ENCODE measurements at regions not wholly inside any gene's neighbourhood (a gene's known extent, or its start where the extent isn't known, plus 50 kb on each side); places are given as distances from the start of the nearest gene placed in this dataset.
A peak's percentile ranks its signal among the peaks of the same experiment; 100 is the strongest.

- no peaks in the 10 kb centered on the region for H3K9me3 ChIP-seq
- no peaks in the 10 kb centered on the region for H3K36me3 ChIP-seq
- H3K4me1 ChIP-seq = peaks cover 44% of the 10 kb centered on the region
- H3K27me3 ChIP-seq = no peaks in the 10 kb centered on the region
- TF ChIP-seq POLR2A (IDR thresholded peaks at IDR 0.05) (no peak), POLR2AphosphoS5 (IDR thresholded peaks at IDR 0.05; ENCODE audit: insufficient read depth in 1 of 2, low read depth in 1 of 2) (no peak), CTCF (IDR thresholded peaks at IDR 0.05) (no peak)
- intact Hi-C loops (cut with DNase I) = no loop called here
- no peak for DNase-seq (ENCODE audit: extremely low spot score in 2 of 2)
- H3K27ac ChIP-seq = no peak overlapping the region
- H3K4me3 ChIP-seq = no peak overlapping the region
Observed at GRCh38 chr11:27205779-27206570, 157.0 kb downstream of the CCDC34 start.

- Histone ChIP-seq H3K9me3 (no peaks in the 10 kb centered on the region), H3K27ac (peak overlapping the region; percentile 0), H3K4me1 (peaks cover 51% of the 10 kb centered on the region), H3K4me3 (no peak overlapping the region), H3K27me3 (no peaks in the 10 kb centered on the region), H3K36me3 (no peaks in the 10 kb centered on the region)
- no peak for DNase-seq (ENCODE audit: extremely low spot score in 2 of 2)
- TF ChIP-seq POLR2A (IDR thresholded peaks at IDR 0.05) (no peak), CTCF (IDR thresholded peaks at IDR 0.05) (no peak), POLR2AphosphoS5 (IDR thresholded peaks at IDR 0.05; ENCODE audit: insufficient read depth in 1 of 2, low read depth in 1 of 2) (no peak)
- intact Hi-C loops (cut with DNase I) = no loop called here
Observed at GRCh38 chr11:27205250-27205649, 157.8 kb downstream of the CCDC34 start.

- TF ChIP-seq POLR2AphosphoS5 (IDR thresholded peaks at IDR 0.05; ENCODE audit: insufficient read depth in 1 of 2, low read depth in 1 of 2) (no peak), CTCF (IDR thresholded peaks at IDR 0.05) (no peak), POLR2A (IDR thresholded peaks at IDR 0.05) (no peak)
- H3K4me1 ChIP-seq = peaks cover 45% of the 10 kb centered on the region
- no peaks in the 10 kb centered on the region for H3K27me3 ChIP-seq
- H3K4me3 ChIP-seq = no peak overlapping the region
- H3K27ac ChIP-seq = no peak overlapping the region
- peak in 1 of 2 donors; percentile 58 for DNase-seq (ENCODE audit: extremely low spot score in 2 of 2)
- H3K9me3 ChIP-seq = no peaks in the 10 kb centered on the region
- no peaks in the 10 kb centered on the region for H3K36me3 ChIP-seq
- intact Hi-C loops (cut with DNase I) = no loop called here
Observed at GRCh38 chr11:27204529-27204928, 158.5 kb downstream of the CCDC34 start.

- no peaks in the 10 kb centered on the region for H3K9me3 ChIP-seq
- H3K27me3 ChIP-seq = no peaks in the 10 kb centered on the region
- H3K4me3 ChIP-seq = no peak overlapping the region
- DNase-seq (ENCODE audit: extremely low spot score in 2 of 2) = peak in 1 of 2 donors; percentile 81
- no peak overlapping the region for H3K27ac ChIP-seq
- H3K36me3 ChIP-seq = no peaks in the 10 kb centered on the region
- intact Hi-C loops (cut with DNase I) = no loop called here
- no peak for TF ChIP-seq CTCF (IDR thresholded peaks at IDR 0.05)
- no peak for TF ChIP-seq POLR2AphosphoS5 (IDR thresholded peaks at IDR 0.05; ENCODE audit: insufficient read depth in 1 of 2, low read depth in 1 of 2)
- TF ChIP-seq POLR2A (IDR thresholded peaks at IDR 0.05) = no peak
- H3K4me1 ChIP-seq = peaks cover 42% of the 10 kb centered on the region
Observed at GRCh38 chr11:27203077-27203647, 159.9 kb downstream of the CCDC34 start.
